IPS-NIHi11 (cell line): ENCODE measurements at regions not wholly inside any gene's neighbourhood (a gene's known extent, or its start where the extent isn't known, plus 50 kb on each side); places are given as distances from the start of the nearest gene placed in this dataset.
"Not testable (repeated sequence)": the region's sequence is repeated elsewhere in the genome, so short reads cannot be mapped to it uniquely, and the experiment has no call there.

ENCODE experiments used
- DNase-seq: peaks from one replicate; pipeline ENCODE4 v3.0.0; 2012; ENCODE audit warnings: mixed read lengths, low spot score

GRCh38 chr1:120465900-120466299 lies 51.1 kb downstream of the NBPF8 start:
- not testable (repeated sequence) for DNase-seq

GRCh38 chr1:120477663-120478062 lies 62.8 kb downstream of the NBPF8 start:
- DNase-seq = not testable (repeated sequence)

GRCh38 chr1:120478400-120478799 lies 63.6 kb downstream of the NBPF8 start:
- DNase-seq = not testable (repeated sequence)

GRCh38 chr1:120487542-120487941 lies 72.7 kb downstream of the NBPF8 start:
- not testable (repeated sequence) for DNase-seq

GRCh38 chr1:120489217-120489616 lies 74.4 kb downstream of the NBPF8 start:
- DNase-seq = not testable (repeated sequence)

GRCh38 chr1:120497145-120497544 lies 82.3 kb downstream of the NBPF8 start:
- DNase-seq = not testable (repeated sequence)

- not testable (repeated sequence) for DNase-seq
These were observed 88.4 kb downstream of the NBPF8 start for GRCh38 chr1:120503284-120503683.

GRCh38 chr1:120506352-120506751 lies 91.5 kb downstream of the NBPF8 start:
- not testable (repeated sequence) for DNase-seq

GRCh38 chr1:120508351-120508750 lies 93.5 kb downstream of the NBPF8 start:
- not testable (repeated sequence) for DNase-seq

- not testable (repeated sequence) for DNase-seq
These were observed 94.4 kb downstream of the NBPF8 start for GRCh38 chr1:120509258-120509657.

- not testable (repeated sequence) for DNase-seq
These were observed 98.3 kb downstream of the NBPF8 start for GRCh38 chr1:120513099-120513498.

GRCh38 chr1:120513531-120513930 lies 98.7 kb downstream of the NBPF8 start:
- not testable (repeated sequence) for DNase-seq

GRCh38 chr1:120519196-120519595 lies 104.4 kb downstream of the NBPF8 start:
- not testable (repeated sequence) for DNase-seq

- not testable (repeated sequence) for DNase-seq
These were observed 109.6 kb downstream of the NBPF8 start for GRCh38 chr1:120524416-120524815.

GRCh38 chr1:120525386-120525785 lies 110.6 kb downstream of the NBPF8 start:
- not testable (repeated sequence) for DNase-seq

- not testable (repeated sequence) for DNase-seq
These were observed 114.7 kb downstream of the NBPF8 start for GRCh38 chr1:120529475-120530089.

- DNase-seq = not testable (repeated sequence)
These were observed 116.6 kb downstream of the NBPF8 start for GRCh38 chr1:120531455-120531854.

GRCh38 chr1:120534361-120535047 lies 119.7 kb downstream of the NBPF8 start:
- DNase-seq = not testable (repeated sequence)

- not testable (repeated sequence) for DNase-seq
These were observed 120.2 kb downstream of the NBPF8 start for GRCh38 chr1:120535052-120535451.

GRCh38 chr1:120541394-120541793 lies 126.6 kb downstream of the NBPF8 start:
- not testable (repeated sequence) for DNase-seq

- DNase-seq = not testable (repeated sequence)
These were observed 127.5 kb downstream of the NBPF8 start for GRCh38 chr1:120542365-120542764.

- not testable (repeated sequence) for DNase-seq
These were observed 128.1 kb downstream of the NBPF8 start for GRCh38 chr1:120542940-120543339.

- not testable (repeated sequence) for DNase-seq
These were observed 129.6 kb downstream of the NBPF8 start for GRCh38 chr1:120544434-120544833.
